SU-DHL-6 (cell line): ENCODE measurements at regions not wholly inside any gene's neighbourhood (a gene's known extent, or its start where the extent isn't known, plus 50 kb on each side); places are given as distances from the start of the nearest gene placed in this dataset.

Source experiments
- H2AFZ ChIP-seq: fragments of 200-600 bp; sonication (generic); 2 replicates; pipeline ENCODE4 v1.6.1; 2014; ENCODE audit warnings: low read depth, mild to moderate bottlenecking, moderate library complexity, mixed read lengths, antibody characterized with exemption, low read length; ENCODE audit not compliant: severe bottlenecking
- H3F3A ChIP-seq: fragments of 200-600 bp; shearing (Covaris generic); 2 replicates; pipeline ENCODE4 v1.6.0; 2016; ENCODE audit warnings: antibody characterized with exemption, mild to moderate bottlenecking; ENCODE audit not compliant: insufficient read depth
- H3K27ac ChIP-seq: fragments of 200-600 bp; sonication (generic); 2 replicates; pipeline ENCODE4 v1.5.1; 2016; ENCODE audit warnings: low read depth, mild to moderate bottlenecking, low read length, moderate library complexity, mixed read lengths
- H3K27me3 ChIP-seq: fragments of 200-600 bp; sonication (generic), shearing (Covaris generic); 2 replicates; pipeline ENCODE4 v1.6.0; 2014; ENCODE audit warnings: mild to moderate bottlenecking, low read length
- H3K36me3 ChIP-seq: fragments of 200-600 bp; sonication (generic); 2 replicates; pipeline ENCODE4 v1.6.1; 2014; ENCODE audit warnings: mild to moderate bottlenecking, low read length, mixed read lengths
- H3K4me2 ChIP-seq: fragments of 300-600, 200-600 bp; shearing (Covaris generic), sonication (generic); 2 replicates; pipeline ENCODE4 v1.6.0; 2014; ENCODE audit warnings: low read length, low read depth, mild to moderate bottlenecking; ENCODE audit not compliant: poor library complexity, severe bottlenecking
- H3K4me3 ChIP-seq: fragments of 200-600 bp; sonication (generic); 2 replicates; pipeline ENCODE4 v1.5.1; 2014; ENCODE audit warnings: antibody characterized with exemption, low read length, mild to moderate bottlenecking, mixed read lengths; ENCODE audit not compliant: insufficient read depth, poor library complexity, severe bottlenecking
- H3K79me2 ChIP-seq: fragments of 200-600 bp; sonication (generic); 2 replicates; pipeline ENCODE4 v1.6.1; 2014; ENCODE audit warnings: mild to moderate bottlenecking, low read length, moderate library complexity; ENCODE audit not compliant: insufficient read depth
- H3K9ac ChIP-seq: fragments of 200-600 bp; sonication (generic); 2 replicates; pipeline ENCODE4 v1.7.0; 2014; ENCODE audit warnings: mild to moderate bottlenecking, low read length
- H3K9me2 ChIP-seq: fragments of 200-600 bp; sonication (generic); replicated peaks from 2 replicates; pipeline ENCODE4 v1.6.1; 2014; ENCODE audit warnings: low read length; ENCODE audit not compliant: insufficient read depth
- H3K9me3 ChIP-seq: fragments of 200-600 bp; sonication (generic); 2 replicates; pipeline ENCODE4 v1.6.1; 2014; ENCODE audit warnings: low read length, mixed read lengths; ENCODE audit not compliant: insufficient read depth
- H4K20me1 ChIP-seq: fragments of 200-600 bp; sonication (generic); 2 replicates; pipeline ENCODE4 v1.6.1; 2014; ENCODE audit warnings: low read depth, mild to moderate bottlenecking, antibody characterized with exemption, low read length, moderate library complexity, mixed read lengths
- CTCF ChIP-seq: fragments of 200-600 bp; sonication (generic); IDR thresholded peaks from one replicate; pipeline ENCODE4 v1.5.1; 2017; ENCODE audit warnings: antibody characterized with exemption, mild to moderate bottlenecking, low read length, moderate library complexity; ENCODE audit not compliant: insufficient read depth, poor library complexity, severe bottlenecking
- EZH2phosphoT487 ChIP-seq: fragments of 200-600 bp; sonication (generic), shearing (Covaris generic); conservative IDR thresholded peaks from 2 replicates; pipeline ENCODE4 v1.6.1; 2018; ENCODE audit warnings: mild to moderate bottlenecking, antibody characterized with exemption, low read length, moderate library complexity, mixed read lengths

- Histone ChIP-seq H3K79me2 (no peaks in the 10 kb centered on the region), H3K9me2 (no peaks in the 10 kb centered on the region), H3K27me3 (no peaks in the 10 kb centered on the region), H3K4me3 (no peak overlapping the region), H3K36me3 (no peaks in the 10 kb centered on the region), H3F3A (no peaks in the 10 kb centered on the region), H3K9ac (no peak overlapping the region), H3K27ac (no peak overlapping the region), H3K9me3 (no peaks in the 10 kb centered on the region), H3K4me2 (no peak overlapping the region), H2AFZ (no peak overlapping the region), H4K20me1 (no peaks in the 10 kb centered on the region)
- TF ChIP-seq CTCF (no peak), EZH2phosphoT487 (no peak)
Observed at GRCh38 chr4:22322996-22323395, 192.9 kb downstream of the ADGRA3 start.

- no peaks in the 10 kb centered on the region for H3K9me3 ChIP-seq
- H3K79me2 ChIP-seq, result no peaks in the 10 kb centered on the region
- H3K9me2 ChIP-seq, result no peaks in the 10 kb centered on the region
- no peaks in the 10 kb centered on the region for H3K36me3 ChIP-seq
- H3K27me3 ChIP-seq, result no peaks in the 10 kb centered on the region
- no peak overlapping the region for H3K4me3 ChIP-seq
- no peak overlapping the region for H3K27ac ChIP-seq
- no peak for TF ChIP-seq CTCF
- no peak for TF ChIP-seq EZH2phosphoT487
- no peak overlapping the region for H2AFZ ChIP-seq
- H3K9ac ChIP-seq, result no peak overlapping the region
- no peaks in the 10 kb centered on the region for H3F3A ChIP-seq
- no peaks in the 10 kb centered on the region for H4K20me1 ChIP-seq
- H3K4me2 ChIP-seq, result no peak overlapping the region
Observed at GRCh38 chr4:22315628-22316027, 200.2 kb downstream of the ADGRA3 start.

- no peaks in the 10 kb centered on the region for H3K36me3 ChIP-seq
- no peaks in the 10 kb centered on the region for H3K9me3 ChIP-seq
- H3K9ac ChIP-seq, result no peak overlapping the region
- H3K27me3 ChIP-seq, result no peaks in the 10 kb centered on the region
- H3K4me2 ChIP-seq, result no peak overlapping the region
- no peaks in the 10 kb centered on the region for H3K9me2 ChIP-seq
- H2AFZ ChIP-seq, result no peak overlapping the region
- H3F3A ChIP-seq, result no peaks in the 10 kb centered on the region
- H4K20me1 ChIP-seq, result no peaks in the 10 kb centered on the region
- TF ChIP-seq EZH2phosphoT487 (no peak), CTCF (no peak)
- no peaks in the 10 kb centered on the region for H3K79me2 ChIP-seq
- no peak overlapping the region for H3K4me3 ChIP-seq
- H3K27ac ChIP-seq, result no peak overlapping the region
Observed at GRCh38 chr4:22313976-22314375, 201.9 kb downstream of the ADGRA3 start.
